Erythroblast (primary cell): ENCODE measurements at regions not wholly inside any gene's neighbourhood (a gene's known extent, or its start where the extent isn't known, plus 50 kb on each side); places are given as distances from the start of the nearest gene placed in this dataset.

ENCODE experiments used
- GATA1 ChIP-seq: IDR thresholded peaks from 2 replicates; pipeline ENCODE4 v1.6.1; 2011; ENCODE audit warnings: low read depth, mild to moderate bottlenecking, control low read depth, low read length, moderate library complexity
- POLR2A ChIP-seq: IDR thresholded peaks from 2 replicates; pipeline ENCODE4 v1.6.1; 2011; ENCODE audit warnings: mild to moderate bottlenecking, low read length

DNA sequence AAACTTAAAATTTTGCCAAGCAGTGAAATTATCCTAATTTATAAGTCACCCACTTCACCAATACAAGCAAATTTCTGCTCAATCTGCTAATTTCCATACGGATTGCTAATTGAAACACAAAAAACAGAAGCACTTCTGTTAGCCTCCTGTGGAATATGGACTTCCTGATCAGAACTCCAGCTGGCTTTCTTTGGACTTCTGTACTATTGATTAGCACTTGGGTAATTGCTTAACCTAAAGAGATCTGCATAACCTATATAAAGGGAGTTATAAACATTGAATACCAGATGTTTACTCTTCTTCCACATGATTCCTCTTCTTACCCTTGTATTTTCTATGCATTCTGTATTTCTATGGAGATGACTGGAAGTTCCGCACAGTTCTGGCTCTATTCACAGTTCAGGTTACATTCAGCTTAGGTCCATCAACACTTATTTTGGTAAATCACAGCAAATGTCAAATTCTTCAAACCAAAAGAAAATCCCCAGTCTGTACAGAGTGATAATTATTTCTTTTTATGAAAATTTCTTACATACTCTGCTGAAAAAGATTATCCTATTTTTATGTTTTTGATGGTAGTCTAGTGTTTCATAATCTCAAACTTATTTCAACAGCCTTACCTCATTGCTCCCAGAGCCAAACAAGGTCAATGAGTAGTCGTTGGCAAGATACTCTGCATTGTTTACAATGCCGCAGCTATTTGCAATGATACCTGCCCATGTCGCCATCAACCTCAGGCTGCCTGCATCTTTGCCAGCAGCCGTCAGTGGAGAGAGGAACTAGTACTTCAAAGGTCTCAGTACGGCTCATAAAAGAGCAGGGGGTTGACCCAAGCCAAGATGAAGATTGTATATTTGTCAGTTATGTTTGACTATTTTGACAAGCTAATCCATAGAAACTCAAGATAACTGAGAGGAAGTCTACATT lies 225.6 kb downstream of the AHR start:
- TF ChIP-seq POLR2A: no peak
- no peak for TF ChIP-seq GATA1
